Thyroid gland (tissue), 4 donors: ENCODE measurements at regions not wholly inside any gene's neighbourhood (a gene's known extent, or its start where the extent isn't known, plus 50 kb on each side); places are given as distances from the start of the nearest gene placed in this dataset.
"Not testable (repeated sequence)": the region's sequence is repeated elsewhere in the genome, so short reads cannot be mapped to it uniquely, and the experiment has no call there.

Experiments
- CTCF ChIP-seq, 6 experiments: fragments of 200-600 bp in 3 of 6; fragments of 450-650 bp in 3 of 6; sonication (generic) in 3 of 6; IDR thresholded peaks; one replicate each; pipeline ENCODE4 v1.5.1; 2016 to 2019; ENCODE audit warnings: antibody characterized with exemption in 6 of 6, mild to moderate bottlenecking in 2 of 6, inconsistent platforms in 1 of 6, moderate library complexity in 1 of 6
- POLR2A ChIP-seq, 2 donors: fragments of 450-650 bp; IDR thresholded peaks; one replicate each; pipeline ENCODE4 v1.6.1; 2017; ENCODE audit warnings: antibody characterized with exemption in 2 of 2, mild to moderate bottlenecking in 2 of 2, moderate library complexity in 1 of 2

GRCh38 chr15:84173231-84173610 is 62.4 kb upstream of the GOLGA6L4 start:
- TF ChIP-seq CTCF, POLR2A (IDR thresholded peaks at IDR 0.05): not testable (repeated sequence)
